ENCODE measurements at regions not wholly inside any gene's neighbourhood (a gene's known extent, or its start where the extent isn't known, plus 50 kb on each side); places are given as distances from the start of the nearest gene placed in this dataset.

GRCh38 chr4:13849778-13850177, 222.3 kb upstream of the BOD1L1 start:
- no peak overlapping the region for H3K4ac ChIP-seq (ENCODE audit: low read depth, low read length)
- DNase-seq: no peak
- H3K79me2 ChIP-seq (ENCODE audit: insufficient read depth, low read length): no peaks in the 10 kb centered on the region
- H2BK12ac ChIP-seq (ENCODE audit: insufficient read length, low read depth, low read length): no peak overlapping the region
- H2BK15ac ChIP-seq (ENCODE audit: low read depth, low read length): no peak overlapping the region
- no peak overlapping the region for H3K14ac ChIP-seq (ENCODE audit: insufficient read depth, low read length)
- no peak overlapping the region for H2AK5ac ChIP-seq (ENCODE audit: insufficient read length, low read length)
- H4K20me1 ChIP-seq (ENCODE audit: control insufficient read depth, insufficient read depth, insufficient read length): no peaks in the 10 kb centered on the region
- H2BK5ac ChIP-seq (ENCODE audit: insufficient read length, low read length): no peak overlapping the region
- no peak overlapping the region for H4K5ac ChIP-seq (ENCODE audit: insufficient read length, low read depth, low read length)
- Mint-ChIP-seq H3K9me3 (peaks cover 3 to 7% of the 10 kb centered on the region in 2 experiments; a peak in 2 of 5 replicates), H3K27ac (peak overlapping the region in 1 of 3 experiments; percentile 4; a peak in 2 of 7 replicates), H3K27me3 (ENCODE audit: low read depth) (no peaks in the 10 kb centered on the region), H3K36me3 (ENCODE audit: insufficient read depth in 1 of 3, low read depth in 3 of 3) (no peaks in the 10 kb centered on the region; a peak in 1 of 7 replicates), H3K4me1 (peaks cover 16% of the 10 kb centered on the region in 2 experiments), H3K4me3 (no peak overlapping the region)
- H3K27me3 ChIP-seq (ENCODE audit: insufficient read depth, low read length): no peaks in the 10 kb centered on the region
- no peak overlapping the region for H3K23ac ChIP-seq (ENCODE audit: insufficient read length, low read depth, low read length)
- H3K18ac ChIP-seq (ENCODE audit: insufficient read length, low read depth, low read length): no peak overlapping the region
- no peak for TF ChIP-seq CTCF (conservative IDR thresholded peaks at IDR 0.05)
- H3K4me2 ChIP-seq (ENCODE audit: insufficient read depth, insufficient read length, low read length): no peak overlapping the region
- H3K23me2 ChIP-seq (ENCODE audit: insufficient read length, low read depth, low read length, poor library complexity, severe bottlenecking): no peaks in the 10 kb centered on the region
- no peak overlapping the region for H3K56ac ChIP-seq (ENCODE audit: insufficient read length, low read depth, low read length)
- WGBS (ENCODE audit: extremely low coverage, insufficient read length, low lambda C conversion rate): no CpG with 5 or more reads among the region's 2 CpGs
- H3K79me1 ChIP-seq (ENCODE audit: insufficient read depth, low read depth, low read length, poor library complexity, severe bottlenecking): no peaks in the 10 kb centered on the region
- H2BK20ac ChIP-seq (ENCODE audit: low read depth, low read length, poor library complexity, severe bottlenecking): no peak overlapping the region
- no peak overlapping the region for H2AFZ ChIP-seq (ENCODE audit: low read length)
- H3K4me1 ChIP-seq (ENCODE audit: insufficient read depth, low read length): no peaks in the 10 kb centered on the region
- H4K91ac ChIP-seq (ENCODE audit: insufficient read length, low read depth, low read length): no peak overlapping the region
- no peak overlapping the region for H4K8ac ChIP-seq (replicated peaks; ENCODE audit: insufficient read length, low read depth, low read length)
- H3T11ph ChIP-seq (ENCODE audit: low read length): no peak overlapping the region
- H3K9me3 ChIP-seq (ENCODE audit: control insufficient read depth, low read depth, low read length): no peaks in the 10 kb centered on the region
- H2BK120ac ChIP-seq (ENCODE audit: low read depth, low read length, poor library complexity, severe bottlenecking): no peak overlapping the region
- H3K27ac ChIP-seq (ENCODE audit: insufficient read length, low read depth, low read length): no peak overlapping the region
- no peak overlapping the region for H3K9ac ChIP-seq (ENCODE audit: extremely low read depth, insufficient read length, low read length)

All from H9 (cell line).